Vagina (tissue), 2 donors: ENCODE measurements at regions not wholly inside any gene's neighbourhood (a gene's known extent, or its start where the extent isn't known, plus 50 kb on each side); places are given as distances from the start of the nearest gene placed in this dataset.

Experiments used
- CTCF ChIP-seq, 3 experiments: fragments of 450-650 bp in 2 of 3; fragments of 200-600 bp in 1 of 3; sonication (generic) in 1 of 3; IDR thresholded peaks; one replicate each; pipeline ENCODE4 v1.5.1; 2017 to 2019; ENCODE audit warnings: antibody characterized with exemption in 3 of 3, mild to moderate bottlenecking in 2 of 3, moderate library complexity in 2 of 3
- POLR2A ChIP-seq, 2 donors: fragments of 450-650 bp; IDR thresholded peaks; one replicate each; pipeline ENCODE4 v1.6.1; 2017; ENCODE audit warnings: antibody characterized with exemption in 2 of 2, mild to moderate bottlenecking in 2 of 2, moderate library complexity in 2 of 2

GRCh38 chr18:11289248-11289647, 139.9 kb upstream of the PIEZO2 start:
- TF ChIP-seq CTCF (IDR thresholded peaks at IDR 0.05) (no peak), POLR2A (IDR thresholded peaks at IDR 0.05) (no peak)
